Activated CD8-positive, alpha-beta memory T cell treated with anti-CD3 and anti-CD28 coated beads, Interleukin-2, amount 50 U/mL, for 4 hours (primary cell): ENCODE measurements at regions not wholly inside any gene's neighbourhood (a gene's known extent, or its start where the extent isn't known, plus 50 kb on each side); places are given as distances from the start of the nearest gene placed in this dataset.
A peak's percentile ranks its signal among the peaks of the same experiment; 100 is the strongest.
"Not testable (repeated sequence)": the region's sequence is repeated elsewhere in the genome, so short reads cannot be mapped to it uniquely, and the experiment has no call there.

Experiments
- DNase-seq: peaks from one replicate; pipeline ENCODE4 v3.0.0-alpha.2; 2020

DNA sequence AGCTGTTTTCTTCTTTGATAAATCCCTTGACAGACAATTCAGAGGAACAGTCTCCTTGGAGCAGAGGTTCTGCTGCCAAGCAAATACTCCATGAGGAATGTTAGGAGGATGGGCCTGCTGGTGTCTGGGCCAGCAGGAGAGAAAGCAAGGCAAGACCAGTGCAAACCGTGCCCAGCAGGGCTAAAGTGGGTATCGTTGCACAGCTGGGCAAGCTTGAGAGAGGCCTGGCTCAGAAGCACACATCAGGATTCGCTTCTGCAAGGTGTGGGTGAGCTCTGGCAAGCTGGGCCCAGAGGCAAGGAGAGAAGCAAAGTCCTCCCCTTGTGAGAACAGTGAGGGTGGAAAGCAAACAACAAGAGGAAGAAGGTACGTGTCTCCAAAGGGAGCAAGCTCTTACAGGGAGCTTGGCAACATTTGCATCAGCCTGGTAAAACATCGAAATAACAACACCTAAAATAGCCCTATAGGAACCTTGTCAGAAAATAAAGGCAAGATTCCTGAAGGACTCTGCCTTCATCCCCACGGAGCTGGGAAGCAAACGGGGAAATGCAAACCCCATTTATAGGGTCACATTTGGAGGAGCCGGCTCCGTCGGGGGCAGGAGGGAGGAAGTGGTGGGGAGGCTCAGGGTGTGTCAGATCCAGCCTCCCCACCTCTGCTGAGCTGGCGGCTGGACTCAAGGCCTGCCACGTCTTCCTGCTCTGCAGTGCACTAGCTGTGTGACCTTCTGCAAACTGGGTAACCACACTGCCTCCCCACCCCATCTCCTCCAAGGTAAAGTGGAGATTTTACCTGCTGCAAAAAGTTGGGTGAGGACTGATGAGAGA, 62.3 kb upstream of the HIVEP3 start:
- peak; percentile 24 for DNase-seq

GRCh38 chr1:41978986-41979385, 60.3 kb upstream of the HIVEP3 start:
- DNase-seq, result no peak

- no peak for DNase-seq
Observed at GRCh38 chr1:41977326-41977725, 58.6 kb upstream of the HIVEP3 start.

DNA sequence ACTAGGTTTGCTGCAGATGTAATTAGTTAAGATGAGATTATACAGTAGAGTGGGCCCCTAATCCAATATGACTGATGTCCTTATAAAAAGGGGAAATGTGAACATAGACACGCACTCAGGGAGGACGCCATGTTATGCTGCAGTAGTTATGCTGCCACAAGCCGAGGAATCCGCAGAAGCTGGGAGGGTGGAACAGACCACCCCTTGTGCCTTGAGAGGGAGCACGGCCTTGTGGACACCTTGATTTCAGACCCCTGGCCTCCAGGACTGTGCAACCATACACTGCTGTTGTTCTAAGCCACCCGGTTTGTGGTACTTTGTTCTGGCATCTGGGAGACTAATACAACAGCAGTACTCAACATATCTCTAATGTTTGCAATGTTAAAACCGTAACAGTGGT, 57.9 kb upstream of the HIVEP3 start:
- no peak for DNase-seq

DNA sequence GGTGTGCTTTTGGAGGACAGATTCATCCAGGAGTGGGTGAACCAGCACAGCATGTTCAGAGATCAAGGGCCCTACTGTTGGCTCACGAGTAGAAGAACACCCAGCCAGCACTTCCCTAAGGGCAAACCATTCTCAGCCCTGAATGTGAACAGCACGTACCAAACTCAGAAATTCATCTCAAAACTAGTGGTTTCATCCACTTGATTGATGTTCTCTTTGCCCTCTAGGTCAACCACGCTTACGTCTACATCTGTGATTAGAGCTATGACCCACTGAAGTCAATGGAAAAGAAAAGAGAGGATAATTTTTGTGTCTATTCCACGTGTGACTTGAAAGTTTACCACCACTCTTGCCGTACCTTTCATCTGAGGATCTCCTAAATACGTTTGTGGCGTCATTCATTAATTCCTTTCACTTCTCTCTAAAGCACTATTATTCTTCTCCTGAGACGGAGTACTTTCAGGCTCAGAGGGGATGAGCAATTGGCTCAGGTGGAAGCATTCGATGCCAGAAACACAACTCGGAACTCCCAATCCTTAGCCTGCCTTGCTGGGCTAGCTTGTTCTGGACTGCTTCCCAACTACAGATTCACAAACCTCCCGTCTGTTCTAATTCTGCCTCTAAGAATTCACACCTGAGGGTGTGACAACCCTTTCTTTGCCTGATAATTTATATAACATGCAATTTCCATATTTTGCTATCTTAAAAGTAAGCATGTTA, 57.3 kb upstream of the HIVEP3 start:
- no peak for DNase-seq

- no peak for DNase-seq
Observed at GRCh38 chr1:41975121-41975520, 56.4 kb upstream of the HIVEP3 start.

DNA sequence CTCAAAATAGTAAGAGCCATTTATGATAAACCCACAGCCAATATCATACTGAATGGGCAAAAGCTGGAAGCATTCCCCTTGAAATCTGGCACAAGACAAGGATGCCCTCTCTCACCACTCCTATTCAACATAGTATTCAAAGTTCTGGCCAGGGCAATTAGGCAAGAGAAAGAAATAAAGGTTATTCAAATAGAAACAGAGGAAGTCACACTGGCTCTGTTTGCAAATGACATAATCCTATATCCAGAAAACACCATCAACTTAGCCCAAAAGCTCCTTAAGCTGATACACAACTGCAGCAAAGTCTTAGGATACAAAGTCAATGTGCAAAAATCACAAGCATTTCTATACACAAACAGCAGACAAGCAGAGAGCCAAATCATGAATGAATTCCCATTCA, 49.8 kb upstream of the HIVEP3 start:
- not testable (repeated sequence) for DNase-seq
